CD14-positive monocyte (primary cell): ENCODE measurements at regions not wholly inside any gene's neighbourhood (a gene's known extent, or its start where the extent isn't known, plus 50 kb on each side); places are given as distances from the start of the nearest gene placed in this dataset.

Experiments
- DNase-seq, 3 donors: peaks; one replicate each; pipeline ENCODE4 v3.0.0-alpha.2; 2011 to 2022
- H2AFZ ChIP-seq: 2 replicates; pipeline ENCODE4 v1.6.0; 2012; ENCODE audit warnings: mild to moderate bottlenecking, low read depth, low read length, inconsistent platforms; ENCODE audit not compliant: insufficient read depth, poor library complexity, severe bottlenecking
- H3K27ac ChIP-seq, 2 donors: 1 replicate in 1 of 2; 2 replicates in 1 of 2; pipeline ENCODE4 v1.5.1; 2012 to 2013; ENCODE audit warnings: low read length in 2 of 2, control low read depth in 1 of 2, inconsistent platforms in 1 of 2, low read depth in 1 of 2, mild to moderate bottlenecking in 1 of 2
- H3K27me3 ChIP-seq, 2 donors: one replicate each; pipeline versions ENCODE4 v1.6.0 to v1.6.1; 2011 to 2013; ENCODE audit warnings: low read length in 2 of 2; ENCODE audit not compliant: control insufficient read depth in 2 of 2, insufficient read depth in 2 of 2
- H3K36me3 ChIP-seq, 2 donors: replicated peaks in 1 of 2; 1 replicate in 1 of 2; 2 replicates in 1 of 2; pipeline versions ENCODE4 v1.5.1 to v1.6.1; 2012 to 2013; ENCODE audit warnings: low read length in 2 of 2, control low read depth in 1 of 2, inconsistent platforms in 1 of 2, mild to moderate bottlenecking in 1 of 2; ENCODE audit not compliant: insufficient read depth in 2 of 2, control insufficient read depth in 1 of 2
- H3K4me1 ChIP-seq, 2 donors: 1 replicate in 1 of 2; 2 replicates in 1 of 2; pipeline versions ENCODE4 v1.5.1 to v1.6.1; 2012 to 2013; ENCODE audit warnings: low read length in 2 of 2, control low read depth in 1 of 2, inconsistent platforms in 1 of 2, mild to moderate bottlenecking in 1 of 2, moderate library complexity in 1 of 2; ENCODE audit not compliant: insufficient read depth in 2 of 2, control insufficient read depth in 1 of 2
- H3K4me2 ChIP-seq: replicated peaks from 2 replicates; pipeline ENCODE3; 2012; ENCODE audit warnings: low read length, moderate library complexity, mild to moderate bottlenecking; ENCODE audit not compliant: poor library complexity, severe bottlenecking; ENCODE audit errors: extremely low read depth
- H3K4me3 ChIP-seq, 3 experiments: fragments of 200-600 bp in 1 of 3; sonication (generic) in 1 of 3; replicated peaks in 1 of 3; 1 replicate in 2 of 3; 2 replicates in 1 of 3; pipeline ENCODE4 v1.5.1; 2011 to 2013; ENCODE audit warnings: low read length in 3 of 3, mild to moderate bottlenecking in 3 of 3, control low read depth in 2 of 3, low read depth in 2 of 3, inconsistent platforms in 1 of 3, moderate library complexity in 1 of 3
- H3K79me2 ChIP-seq: 2 replicates; pipeline ENCODE4 v1.6.0; 2012; ENCODE audit warnings: mild to moderate bottlenecking, control low read depth, inconsistent platforms, low read length, moderate library complexity; ENCODE audit not compliant: insufficient read depth
- H3K9ac ChIP-seq: 2 replicates; pipeline ENCODE4 v1.6.0; 2017; ENCODE audit warnings: low read length, mild to moderate bottlenecking; ENCODE audit not compliant: insufficient read depth, poor library complexity, severe bottlenecking
- H3K9me3 ChIP-seq, 2 donors: replicated peaks in 1 of 2; 1 replicate in 1 of 2; 2 replicates in 1 of 2; pipeline versions ENCODE4 v1.5.1 to v1.6.1; 2012 to 2013; ENCODE audit warnings: low read length in 2 of 2, control low read depth in 1 of 2; ENCODE audit not compliant: control insufficient read depth in 1 of 2, insufficient read depth in 1 of 2
- H4K20me1 ChIP-seq: 2 replicates; pipeline ENCODE4 v1.6.0; 2012; ENCODE audit warnings: mild to moderate bottlenecking, low read length, control low read depth, moderate library complexity; ENCODE audit not compliant: insufficient read depth
- H3K27ac Mint-ChIP-seq, 7 donors: one replicate each; pipeline ENCODE4 v1.8.0; 2020; ENCODE audit warnings: mild to moderate bottlenecking in 7 of 7, mixed read lengths in 7 of 7, moderate library complexity in 6 of 7, inconsistent platforms in 2 of 7
- H3K27me3 Mint-ChIP-seq, 3 donors: one replicate each; pipeline ENCODE4 v1.8.0; 2021 to 2022; ENCODE audit warnings: low read depth in 3 of 3, mild to moderate bottlenecking in 3 of 3, mixed read lengths in 3 of 3, moderate library complexity in 3 of 3, inconsistent platforms in 1 of 3
- H3K36me3 Mint-ChIP-seq, 2 donors: one replicate each; pipeline ENCODE4 v1.8.0; 2020; ENCODE audit warnings: mixed read lengths in 2 of 2, inconsistent platforms in 1 of 2, mild to moderate bottlenecking in 1 of 2
- H3K4me1 Mint-ChIP-seq: one replicate; pipeline ENCODE4 v1.8.0; 2020; ENCODE audit warnings: mild to moderate bottlenecking, mixed read lengths
- H3K4me3 Mint-ChIP-seq, 2 donors: one replicate each; pipeline ENCODE4 v1.8.0; 2020; ENCODE audit warnings: mild to moderate bottlenecking in 2 of 2, mixed read lengths in 2 of 2, moderate library complexity in 1 of 2
- H3K9me3 Mint-ChIP-seq, 7 donors: one replicate each; pipeline ENCODE4 v1.8.0; 2020 to 2022; ENCODE audit warnings: mixed read lengths in 7 of 7, mild to moderate bottlenecking in 6 of 7, moderate library complexity in 6 of 7, inconsistent platforms in 2 of 7
- WGBS: methylation state at CpG from one replicate; pipeline ENCODE4 v1.1.5; 2013; ENCODE audit warnings: missing lambda C conversion rate; ENCODE audit not compliant: insufficient coverage; 5-methylcytosine and 5-hydroxymethylcytosine counted together
- intact Hi-C, 2 donors: fragments of 100-400 bp; cut with micrococcal nuclease; formaldehyde crosslinking; loops; one replicate each; pipeline versions ENCODE4 v1.15.0 to v1.15.1; 2023
- TF ChIP-seq, protein P1 (sequence below): fragments of 200-600 bp; IDR thresholded peaks from one replicate; pipeline ENCODE4 v1.8.0; 2022; ENCODE audit warnings: antibody characterized with exemption, mild to moderate bottlenecking

- Histone ChIP-seq H3K4me1 (no peaks in the 10 kb centered on the region), H3K4me2 (no peak overlapping the region), H3K27ac (no peak overlapping the region), H3K9ac (no peak overlapping the region), H3K27me3 (no peaks in the 10 kb centered on the region), H3K4me3 (no peak overlapping the region), H3K9me3 (no peaks in the 10 kb centered on the region), H2AFZ (no peak overlapping the region), H3K36me3 (no peaks in the 10 kb centered on the region), H3K79me2 (no peaks in the 10 kb centered on the region), H4K20me1 (no peaks in the 10 kb centered on the region)
- intact Hi-C loops, result no loop called here
- DNase-seq, result no peak
- 87% methylated on average over 4 of the region's 9 CpGs for WGBS
- no peaks in the 10 kb centered on the region for H3K4me1 Mint-ChIP-seq
- TF ChIP-seq, protein P1, sequence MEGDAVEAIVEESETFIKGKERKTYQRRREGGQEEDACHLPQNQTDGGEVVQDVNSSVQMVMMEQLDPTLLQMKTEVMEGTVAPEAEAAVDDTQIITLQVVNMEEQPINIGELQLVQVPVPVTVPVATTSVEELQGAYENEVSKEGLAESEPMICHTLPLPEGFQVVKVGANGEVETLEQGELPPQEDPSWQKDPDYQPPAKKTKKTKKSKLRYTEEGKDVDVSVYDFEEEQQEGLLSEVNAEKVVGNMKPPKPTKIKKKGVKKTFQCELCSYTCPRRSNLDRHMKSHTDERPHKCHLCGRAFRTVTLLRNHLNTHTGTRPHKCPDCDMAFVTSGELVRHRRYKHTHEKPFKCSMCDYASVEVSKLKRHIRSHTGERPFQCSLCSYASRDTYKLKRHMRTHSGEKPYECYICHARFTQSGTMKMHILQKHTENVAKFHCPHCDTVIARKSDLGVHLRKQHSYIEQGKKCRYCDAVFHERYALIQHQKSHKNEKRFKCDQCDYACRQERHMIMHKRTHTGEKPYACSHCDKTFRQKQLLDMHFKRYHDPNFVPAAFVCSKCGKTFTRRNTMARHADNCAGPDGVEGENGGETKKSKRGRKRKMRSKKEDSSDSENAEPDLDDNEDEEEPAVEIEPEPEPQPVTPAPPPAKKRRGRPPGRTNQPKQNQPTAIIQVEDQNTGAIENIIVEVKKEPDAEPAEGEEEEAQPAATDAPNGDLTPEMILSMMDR, result no peak
- no peak overlapping the region for H3K4me3 Mint-ChIP-seq
- H3K27ac Mint-ChIP-seq, result no peak overlapping the region
- peaks cover 0 to 5% (median 1%) of the 10 kb centered on the region in 7 donors for H3K9me3 Mint-ChIP-seq
- peaks cover 4 to 11% (median 8%) of the 10 kb centered on the region in 3 donors for H3K27me3 Mint-ChIP-seq
- H3K36me3 Mint-ChIP-seq, result no peaks in the 10 kb centered on the region
Measured at GRCh38 chr6:33929575-33930288, 125.9 kb upstream of the MLN start.

DNA sequence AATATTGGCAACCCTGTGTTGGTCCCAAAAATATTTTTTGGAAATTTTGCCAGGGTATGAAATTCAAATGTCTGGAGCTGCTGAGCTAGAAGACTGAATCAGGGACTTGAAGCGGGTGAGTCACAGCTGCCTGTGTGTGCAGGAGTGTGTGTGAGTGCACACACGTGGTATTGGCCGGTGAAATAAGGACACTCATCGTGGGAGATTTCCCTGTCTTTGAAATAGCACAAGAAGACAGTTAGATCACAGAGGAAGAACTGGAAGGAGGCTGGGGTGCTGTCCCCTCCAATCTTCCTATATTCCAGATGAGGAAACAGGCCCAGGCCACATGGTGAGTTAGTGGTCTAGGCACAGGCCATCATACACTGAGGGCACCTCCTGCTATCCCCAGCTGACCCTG, 123.8 kb upstream of the MLN start:
- no peak for DNase-seq
- TF ChIP-seq, protein P1, result no peak
- WGBS, result 74% methylated on average over 4 of the region's 4 CpGs
- Histone ChIP-seq H3K4me3 (no peak overlapping the region), H4K20me1 (no peaks in the 10 kb centered on the region), H3K9ac (no peak overlapping the region), H3K9me3 (no peaks in the 10 kb centered on the region), H3K79me2 (no peaks in the 10 kb centered on the region), H2AFZ (no peak overlapping the region), H3K27ac (no peak overlapping the region), H3K27me3 (no peaks in the 10 kb centered on the region), H3K36me3 (no peaks in the 10 kb centered on the region), H3K4me1 (no peaks in the 10 kb centered on the region), H3K4me2 (no peak overlapping the region)
- Mint-ChIP-seq H3K27me3 (peaks cover 2 to 11% (median 3%) of the 10 kb centered on the region in 3 donors), H3K9me3 (peaks cover 0 to 5% (median 0%) of the 10 kb centered on the region in 7 donors), H3K4me1 (no peaks in the 10 kb centered on the region), H3K27ac (no peak overlapping the region), H3K36me3 (no peaks in the 10 kb centered on the region), H3K4me3 (no peak overlapping the region)
- intact Hi-C loops, result no loop called here
